CD8-positive, alpha-beta memory T cell (primary cell): ENCODE measurements at regions not wholly inside any gene's neighbourhood (a gene's known extent, or its start where the extent isn't known, plus 50 kb on each side); places are given as distances from the start of the nearest gene placed in this dataset.

Experiments used
- CTCF ChIA-PET: fragments of 350-600 bp; sonication (Branson Sonifier 250); formaldehyde crosslinking; loops from one replicate; lab custom pipeline; 2021; ENCODE audit warnings: antibody characterized with exemption; lab: Charles Lee
- POLR2A ChIA-PET: fragments of 350-600 bp; sonication (Branson Sonifier 250); formaldehyde crosslinking; loops from one replicate; lab custom pipeline; 2021; ENCODE audit warnings: antibody characterized with exemption; lab: Charles Lee
- DNase-seq, 5 donors: peaks; one replicate each; pipeline versions ENCODE4 v3.0.0 to v3.0.0-alpha.2; 2020 to 2022; ENCODE audit warnings: mixed read lengths in 1 of 5
- H3K27ac ChIP-seq: one replicate; pipeline ENCODE4 v1.7.0; 2013; ENCODE audit warnings: low read depth, mild to moderate bottlenecking, low read length, moderate library complexity
- H3K27me3 ChIP-seq: 2 replicates; pipeline ENCODE4 v1.7.0; 2013; ENCODE audit warnings: low read length, mild to moderate bottlenecking; ENCODE audit not compliant: insufficient read depth, poor library complexity, severe bottlenecking
- H3K36me3 ChIP-seq: 2 replicates; pipeline ENCODE4 v1.7.0; 2013; ENCODE audit warnings: mild to moderate bottlenecking, low read length, moderate library complexity; ENCODE audit not compliant: insufficient read depth
- H3K4me1 ChIP-seq: 2 replicates; pipeline ENCODE4 v1.7.0; 2013; ENCODE audit warnings: mild to moderate bottlenecking, low read length, moderate library complexity; ENCODE audit not compliant: insufficient read depth
- H3K4me3 ChIP-seq: 2 replicates; pipeline ENCODE4 v1.7.0; 2013; ENCODE audit warnings: mild to moderate bottlenecking, low read length
- H3K9me3 ChIP-seq: 2 replicates; pipeline ENCODE4 v1.7.0; 2013; ENCODE audit warnings: mild to moderate bottlenecking, low read length
- H3K27ac Mint-ChIP-seq, 8 donors: one replicate each; pipeline ENCODE4 v1.8.0; 2020 to 2021; ENCODE audit warnings: mixed read lengths in 8 of 8, mild to moderate bottlenecking in 6 of 8, inconsistent platforms in 3 of 8, moderate library complexity in 3 of 8
- H3K27me3 Mint-ChIP-seq, 2 donors: one replicate each; pipeline ENCODE4 v1.8.0; 2020 to 2021; ENCODE audit warnings: mixed read lengths in 2 of 2, mild to moderate bottlenecking in 1 of 2, moderate library complexity in 1 of 2
- H3K36me3 Mint-ChIP-seq, 3 donors: one replicate each; pipeline ENCODE4 v1.8.0; 2020 to 2021; ENCODE audit warnings: mixed read lengths in 3 of 3, inconsistent platforms in 1 of 3, mild to moderate bottlenecking in 1 of 3
- H3K4me1 Mint-ChIP-seq, 3 donors: one replicate each; pipeline ENCODE4 v1.8.0; 2020 to 2021; ENCODE audit warnings: mixed read lengths in 3 of 3, inconsistent platforms in 1 of 3, mild to moderate bottlenecking in 1 of 3
- H3K4me3 Mint-ChIP-seq, 7 donors: one replicate each; pipeline ENCODE4 v1.8.0; 2020 to 2021; ENCODE audit warnings: mixed read lengths in 7 of 7, mild to moderate bottlenecking in 6 of 7, moderate library complexity in 4 of 7, inconsistent platforms in 2 of 7
- H3K9me3 Mint-ChIP-seq, 5 donors: one replicate each; pipeline ENCODE4 v1.8.0; 2020 to 2022; ENCODE audit warnings: mixed read lengths in 5 of 5, mild to moderate bottlenecking in 3 of 5, moderate library complexity in 2 of 5, inconsistent platforms in 1 of 5

GRCh38 chr13:22047785-22048104 is 376.9 kb downstream of the FGF9 start:
- DNase-seq, result no peak
- Histone ChIP-seq H3K27me3 (no peaks in the 10 kb centered on the region), H3K4me3 (no peak overlapping the region), H3K36me3 (no peaks in the 10 kb centered on the region), H3K9me3 (no peaks in the 10 kb centered on the region), H3K27ac (no peak overlapping the region), H3K4me1 (peaks cover 10% of the 10 kb centered on the region)
- Mint-ChIP-seq H3K4me3 (no peak overlapping the region), H3K4me1 (peaks cover 26 to 57% (median 36%) of the 10 kb centered on the region in 3 donors), H3K36me3 (peaks cover 0 to 3% (median 0%) of the 10 kb centered on the region in 3 donors), H3K27me3 (peaks cover 0 to 3% of the 10 kb centered on the region in 2 donors), H3K27ac (no peak overlapping the region), H3K9me3 (peaks cover 0 to 4% (median 0%) of the 10 kb centered on the region in 5 donors)
- CTCF ChIA-PET, result interaction anchor here (1.5 kb wide), 1 partner anchor 13 kb away, joined by 6 read pairs; no protein-coding TSS in a partner anchor
- POLR2A ChIA-PET, result no interaction called here

GRCh38 chr13:22049384-22049783 is 378.5 kb downstream of the FGF9 start:
- H3K27me3 ChIP-seq, result no peaks in the 10 kb centered on the region
- ChIA-PET POLR2A (interaction anchor here (0.9 kb wide), 1 partner anchor 12 kb away, joined by 3 read pairs; no protein-coding TSS in a partner anchor), CTCF (interaction anchor here (3.1 kb wide), 1 partner anchor 12 kb away, joined by 15 read pairs; no protein-coding TSS in a partner anchor)
- Mint-ChIP-seq H3K27ac (peak overlapping the region in 1 of 8 donors; percentile 74), H3K9me3 (peaks cover 0 to 2% (median 0%) of the 10 kb centered on the region in 5 donors), H3K4me1 (peaks cover 26 to 56% (median 39%) of the 10 kb centered on the region in 3 donors), H3K36me3 (peaks cover 0 to 3% (median 0%) of the 10 kb centered on the region in 3 donors), H3K4me3 (no peak overlapping the region), H3K27me3 (peaks cover 0 to 3% of the 10 kb centered on the region in 2 donors)
- no peak for DNase-seq
- peaks cover 10% of the 10 kb centered on the region for H3K4me1 ChIP-seq
- H3K36me3 ChIP-seq, result no peaks in the 10 kb centered on the region
- H3K9me3 ChIP-seq, result no peaks in the 10 kb centered on the region
- no peak overlapping the region for H3K4me3 ChIP-seq
- H3K27ac ChIP-seq, result no peak overlapping the region

- Mint-ChIP-seq H3K4me3 (peak overlapping the region in 6 of 7 donors; percentile 10 to 67 (median 52)), H3K27ac (peak overlapping the region in 7 of 8 donors; percentile 3 to 79 (median 60)), H3K4me1 (peaks cover 33 to 64% (median 52%) of the 10 kb centered on the region in 3 donors), H3K27me3 (peaks cover 0 to 2% of the 10 kb centered on the region in 2 donors), H3K36me3 (peaks cover 0 to 3% (median 0%) of the 10 kb centered on the region in 3 donors), H3K9me3 (peaks cover 0 to 2% (median 0%) of the 10 kb centered on the region in 5 donors)
- Histone ChIP-seq H3K9me3 (no peaks in the 10 kb centered on the region), H3K36me3 (no peaks in the 10 kb centered on the region), H3K4me1 (peaks cover 10% of the 10 kb centered on the region), H3K27ac (no peak overlapping the region), H3K4me3 (no peak overlapping the region), H3K27me3 (no peaks in the 10 kb centered on the region)
- ChIA-PET POLR2A (no interaction called here), CTCF (interaction anchor here (1.3 to 3.1 kb wide), 2 partner anchors 10 to 381 kb away, joined by 3 to 15 read pairs; no protein-coding TSS in a partner anchor)
- DNase-seq, result no peak
Measured at GRCh38 chr13:22050951-22051563, 380.2 kb downstream of the FGF9 start.

GRCh38 chr13:22053053-22053452 is 382.2 kb downstream of the FGF9 start:
- POLR2A ChIA-PET, result no interaction called here
- H3K36me3 Mint-ChIP-seq, result peaks cover 0 to 9% (median 0%) of the 10 kb centered on the region in 3 donors
- Histone ChIP-seq H3K4me1 (peaks cover 10% of the 10 kb centered on the region), H3K36me3 (no peaks in the 10 kb centered on the region), H3K27me3 (no peaks in the 10 kb centered on the region), H3K27ac (no peak overlapping the region), H3K4me3 (no peak overlapping the region), H3K9me3 (no peaks in the 10 kb centered on the region)
- H3K4me1 Mint-ChIP-seq, result peaks cover 44 to 72% (median 68%) of the 10 kb centered on the region in 3 donors
- H3K9me3 Mint-ChIP-seq, result no peaks in the 10 kb centered on the region
- peak overlapping the region in 1 of 8 donors; percentile 36 for H3K27ac Mint-ChIP-seq
- no peak for DNase-seq
- CTCF ChIA-PET, result interaction anchor here (1.5 kb wide), 1 partner anchor 8 kb away, joined by 6 read pairs; no protein-coding TSS in a partner anchor
- H3K4me3 Mint-ChIP-seq, result no peak overlapping the region
- H3K27me3 Mint-ChIP-seq, result no peaks in the 10 kb centered on the region

GRCh38 chr13:22055259-22055658 is 384.4 kb downstream of the FGF9 start:
- peaks cover 57 to 83% (median 82%) of the 10 kb centered on the region in 3 donors for H3K4me1 Mint-ChIP-seq
- CTCF ChIA-PET, result interaction anchor here (0.7 kb wide), 1 partner anchor 14 kb away, joined by 3 read pairs; no protein-coding TSS in a partner anchor
- H3K9me3 Mint-ChIP-seq, result no peaks in the 10 kb centered on the region
- H3K27ac Mint-ChIP-seq, result peak overlapping the region in 3 of 8 donors; percentile 12 to 79 (median 32)
- H3K27ac ChIP-seq, result no peak overlapping the region
- peaks cover 20% of the 10 kb centered on the region for H3K4me1 ChIP-seq
- H3K27me3 Mint-ChIP-seq, result no peaks in the 10 kb centered on the region
- peaks cover 0 to 9% (median 0%) of the 10 kb centered on the region in 3 donors for H3K36me3 Mint-ChIP-seq
- no peak overlapping the region for H3K4me3 ChIP-seq
- H3K36me3 ChIP-seq, result no peaks in the 10 kb centered on the region
- DNase-seq, result no peak
- H3K4me3 Mint-ChIP-seq, result no peak overlapping the region
- POLR2A ChIA-PET, result no interaction called here
- no peaks in the 10 kb centered on the region for H3K9me3 ChIP-seq
- H3K27me3 ChIP-seq, result no peaks in the 10 kb centered on the region

- H3K4me3 Mint-ChIP-seq, result peak overlapping the region in 6 of 7 donors; percentile 12 to 74 (median 46)
- H3K27ac Mint-ChIP-seq, result peak overlapping the region; percentile 93 to 99 (median 98)
- DNase-seq, result no peak
- CTCF ChIA-PET, result interaction anchor here (0.9 to 3.0 kb wide), 11 partner anchors 10 to 423 kb away, joined by 3 to 18 read pairs (median 4); no protein-coding TSS in a partner anchor
- peaks cover 0 to 9% (median 0%) of the 10 kb centered on the region in 3 donors for H3K36me3 Mint-ChIP-seq
- H3K36me3 ChIP-seq, result no peaks in the 10 kb centered on the region
- peaks cover 57% of the 10 kb centered on the region for H3K4me1 ChIP-seq
- peaks cover 83 to 95% (median 93%) of the 10 kb centered on the region in 3 donors for H3K4me1 Mint-ChIP-seq
- no peaks in the 10 kb centered on the region for H3K9me3 ChIP-seq
- no peak overlapping the region for H3K27ac ChIP-seq
- H3K27me3 Mint-ChIP-seq, result no peaks in the 10 kb centered on the region
- H3K9me3 Mint-ChIP-seq, result no peaks in the 10 kb centered on the region
- POLR2A ChIA-PET, result no interaction called here
- H3K4me3 ChIP-seq, result no peak overlapping the region
- no peaks in the 10 kb centered on the region for H3K27me3 ChIP-seq
Measured at GRCh38 chr13:22060187-22060586, 389.3 kb downstream of the FGF9 start.

- Histone ChIP-seq H3K27ac (peak overlapping the region; percentile 83), H3K27me3 (no peaks in the 10 kb centered on the region), H3K4me1 (peaks cover 69% of the 10 kb centered on the region), H3K9me3 (no peaks in the 10 kb centered on the region), H3K4me3 (no peak overlapping the region), H3K36me3 (no peaks in the 10 kb centered on the region)
- peak overlapping the region; percentile 31 to 83 (median 52) for H3K4me3 Mint-ChIP-seq
- no peaks in the 10 kb centered on the region for H3K9me3 Mint-ChIP-seq
- peaks cover 84 to 95% (median 93%) of the 10 kb centered on the region in 3 donors for H3K4me1 Mint-ChIP-seq
- no peaks in the 10 kb centered on the region for H3K27me3 Mint-ChIP-seq
- CTCF ChIA-PET, result interaction anchor here (0.7 to 3.0 kb wide), 15 partner anchors 9 to 424 kb away, joined by 3 to 18 read pairs (median 5); partner anchors contain the start of gene FGF9
- POLR2A ChIA-PET, result interaction anchor here (0.8 to 1.6 kb wide), 5 partner anchors 11 to 458 kb away, joined by 3 to 8 read pairs (median 3); partner anchors contain the start of genes FGF9 and MICU2
- H3K27ac Mint-ChIP-seq, result peak overlapping the region; percentile 93 to 99 (median 98)
- peaks cover 0 to 3% (median 0%) of the 10 kb centered on the region in 3 donors for H3K36me3 Mint-ChIP-seq
- peak in 4 of 5 donors; percentile 37 to 82 (median 58) for DNase-seq
Measured at GRCh38 chr13:22061371-22061805, 390.5 kb downstream of the FGF9 start.
